Mucosa of descending colon (tissue), 3 donors: ENCODE measurements at regions not wholly inside any gene's neighbourhood (a gene's known extent, or its start where the extent isn't known, plus 50 kb on each side); places are given as distances from the start of the nearest gene placed in this dataset.

ENCODE experiments used
- ATAC-seq: fragments of 200-7000 bp; cut with Tn5 transposase; one replicate; pipeline ENCODE4 v1.9.1; 2020; ENCODE audit warnings: mild to moderate bottlenecking, moderate library complexity
- DNase-seq, 3 donors: peaks; one replicate each; pipeline ENCODE4 v3.0.0-alpha.2; 2020
- H3K36me3 ChIP-seq: fragments of 200-600 bp; one replicate; pipeline ENCODE4 v1.8.0; 2021; ENCODE audit warnings: low read depth, mild to moderate bottlenecking
- H3K4me1 ChIP-seq: fragments of 200-600 bp; one replicate; pipeline ENCODE4 v1.8.0; 2021; ENCODE audit warnings: low read depth, mild to moderate bottlenecking
- H3K4me3 ChIP-seq: fragments of 200-600 bp; one replicate; pipeline ENCODE4 v1.8.0; 2021; ENCODE audit warnings: mild to moderate bottlenecking
- H3K9me3 ChIP-seq: fragments of 200-600 bp; one replicate; pipeline ENCODE4 v1.8.0; 2021; ENCODE audit warnings: mild to moderate bottlenecking
- CTCF ChIP-seq: fragments of 200-600 bp; IDR thresholded peaks from one replicate; pipeline ENCODE4 v1.8.0; 2022; ENCODE audit warnings: antibody characterized with exemption, mild to moderate bottlenecking
- intact Hi-C, 2 donors: fragments of 100-400 bp; cut with DNase I in 1 of 2; cut with micrococcal nuclease in 1 of 2; formaldehyde crosslinking; loops; one replicate each; pipeline versions ENCODE4 v1.11.0 to v1.11.1; 2022; cut with DNase I, micrococcal nuclease
- donor health status: DM: no; HTN: no; CAD: no; lungs with moderate emphysema.
- donor health status: DM: no; HTN: no; CAD: no.
- donor health status: DM: no; HTN: yes; CAD: no.

- TF ChIP-seq CTCF = no peak
- ATAC-seq = no peak
- Histone ChIP-seq H3K9me3 (peaks cover 54% of the 10 kb centered on the region), H3K36me3 (no peaks in the 10 kb centered on the region), H3K4me3 (no peak overlapping the region), H3K4me1 (no peaks in the 10 kb centered on the region)
- no peak for DNase-seq
- intact Hi-C loops = no loop called here
Measured at GRCh38 chr13:55361141-55361540, 1779.6 kb upstream of the PRR20A start.

- intact Hi-C loops = no loop called here
- no peak for TF ChIP-seq CTCF
- H3K36me3 ChIP-seq = no peaks in the 10 kb centered on the region
- H3K9me3 ChIP-seq = peaks cover 40% of the 10 kb centered on the region
- no peak overlapping the region for H3K4me3 ChIP-seq
- DNase-seq (no peak), ATAC-seq (no peak)
- H3K4me1 ChIP-seq = no peaks in the 10 kb centered on the region
Measured at GRCh38 chr13:55366676-55367075, 1774.0 kb upstream of the PRR20A start.

- Histone ChIP-seq H3K36me3 (no peaks in the 10 kb centered on the region), H3K9me3 (peaks cover 63% of the 10 kb centered on the region), H3K4me3 (no peak overlapping the region), H3K4me1 (no peaks in the 10 kb centered on the region)
- no peak for DNase-seq
- intact Hi-C loops = no loop called here
- no peak for ATAC-seq
- TF ChIP-seq CTCF = no peak
Measured at GRCh38 chr13:55394470-55394869, 1746.2 kb upstream of the PRR20A start.

- no peak overlapping the region for H3K4me3 ChIP-seq
- no peak for DNase-seq
- ATAC-seq = no peak
- intact Hi-C loops = no loop called here
- peaks cover 29% of the 10 kb centered on the region for H3K9me3 ChIP-seq
- no peaks in the 10 kb centered on the region for H3K4me1 ChIP-seq
- no peak for TF ChIP-seq CTCF
- no peaks in the 10 kb centered on the region for H3K36me3 ChIP-seq
Measured at GRCh38 chr13:55402870-55403269, 1737.8 kb upstream of the PRR20A start.

- intact Hi-C loops = no loop called here
- DNase-seq (no peak), ATAC-seq (no peak)
- H3K4me3 ChIP-seq = no peak overlapping the region
- no peak for TF ChIP-seq CTCF
- H3K4me1 ChIP-seq = no peaks in the 10 kb centered on the region
- peaks cover 27% of the 10 kb centered on the region for H3K9me3 ChIP-seq
- no peaks in the 10 kb centered on the region for H3K36me3 ChIP-seq
Measured at GRCh38 chr13:55403887-55404487, 1736.7 kb upstream of the PRR20A start.
